Fibroblast of pulmonary artery (primary cell): ENCODE measurements at regions not wholly inside any gene's neighbourhood (a gene's known extent, or its start where the extent isn't known, plus 50 kb on each side); places are given as distances from the start of the nearest gene placed in this dataset.

Experiments
- DNase-seq: peaks from one replicate; pipeline ENCODE4 v3.0.0-alpha.2; 2010; ENCODE audit warnings: low read depth
- H3K4me3 ChIP-seq: replicated peaks from 2 replicates; pipeline ENCODE4 v1.5.1; 2011; ENCODE audit warnings: low read depth, mild to moderate bottlenecking, control low read depth, low read length, moderate library complexity
- CTCF ChIP-seq: IDR thresholded peaks from 2 replicates; pipeline ENCODE4 v1.5.1; 2011; ENCODE audit warnings: mild to moderate bottlenecking, control low read depth, low read length, inconsistent platforms; ENCODE audit errors: missing control alignments

- no peak for DNase-seq
- H3K4me3 ChIP-seq: no peak overlapping the region
- no peak for TF ChIP-seq CTCF
Observed at GRCh38 chr10:130897815-130898214, 413.7 kb downstream of the TCERG1L start.

GRCh38 chr10:130898381-130898780, 413.1 kb downstream of the TCERG1L start:
- DNase-seq: no peak
- no peak overlapping the region for H3K4me3 ChIP-seq
- TF ChIP-seq CTCF: no peak

DNA sequence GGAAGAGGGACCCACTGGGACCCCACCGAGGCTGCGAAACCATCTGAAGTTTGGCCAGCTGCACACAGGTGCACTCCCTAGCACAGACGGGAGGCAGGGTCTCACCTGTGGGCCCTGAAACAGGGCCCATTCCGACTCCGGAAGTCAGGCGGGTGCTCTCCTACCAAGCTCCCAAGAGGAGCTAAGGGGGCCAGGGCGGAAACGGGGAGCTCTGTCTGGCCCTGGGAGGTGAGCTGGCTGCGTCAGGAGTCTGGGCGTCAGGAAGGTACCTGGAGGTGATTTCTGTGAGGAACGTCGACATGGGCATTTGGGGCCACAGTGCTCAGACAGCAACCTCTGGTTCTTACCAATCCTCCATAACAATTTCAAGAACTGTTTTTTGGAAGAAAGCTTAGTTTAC, 411.7 kb downstream of the TCERG1L start:
- no peak overlapping the region for H3K4me3 ChIP-seq
- no peak for TF ChIP-seq CTCF
- no peak for DNase-seq

DNA sequence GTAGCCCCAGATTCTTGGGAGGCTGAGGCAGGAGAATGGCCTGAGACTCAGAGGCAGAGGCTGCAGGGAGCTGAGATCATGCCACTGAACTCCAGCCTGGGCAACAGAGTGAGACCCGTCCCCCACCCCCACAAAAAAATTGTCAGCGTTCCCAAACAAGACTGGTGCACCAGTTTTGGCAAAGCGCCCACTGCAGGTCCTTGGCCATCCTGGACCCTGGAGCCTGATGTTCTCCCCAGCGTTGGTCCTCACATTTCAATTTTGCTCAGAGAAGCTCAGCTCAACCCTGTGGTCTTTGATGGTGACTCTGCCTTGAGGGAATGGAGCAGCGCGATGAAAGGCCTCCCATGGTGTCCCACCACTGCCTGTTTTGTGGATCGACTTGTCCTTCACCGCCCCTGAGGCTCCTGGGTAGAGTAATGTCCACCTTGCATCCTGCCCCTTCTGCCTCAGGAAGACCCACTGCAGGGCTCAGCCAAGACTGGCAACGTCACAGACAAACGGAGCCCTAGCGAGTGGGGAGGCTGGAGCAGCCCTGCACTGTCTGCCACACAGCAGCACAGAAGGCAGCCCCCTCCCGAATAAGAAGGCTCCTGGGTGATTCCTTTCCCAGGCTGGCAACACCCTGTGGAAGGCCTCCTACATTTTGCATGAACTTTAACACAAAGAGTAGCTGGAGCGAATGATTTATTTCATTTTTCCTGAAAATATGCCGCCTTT, 410.9 kb downstream of the TCERG1L start:
- DNase-seq: no peak
- H3K4me3 ChIP-seq: no peak overlapping the region
- TF ChIP-seq CTCF: no peak

DNA sequence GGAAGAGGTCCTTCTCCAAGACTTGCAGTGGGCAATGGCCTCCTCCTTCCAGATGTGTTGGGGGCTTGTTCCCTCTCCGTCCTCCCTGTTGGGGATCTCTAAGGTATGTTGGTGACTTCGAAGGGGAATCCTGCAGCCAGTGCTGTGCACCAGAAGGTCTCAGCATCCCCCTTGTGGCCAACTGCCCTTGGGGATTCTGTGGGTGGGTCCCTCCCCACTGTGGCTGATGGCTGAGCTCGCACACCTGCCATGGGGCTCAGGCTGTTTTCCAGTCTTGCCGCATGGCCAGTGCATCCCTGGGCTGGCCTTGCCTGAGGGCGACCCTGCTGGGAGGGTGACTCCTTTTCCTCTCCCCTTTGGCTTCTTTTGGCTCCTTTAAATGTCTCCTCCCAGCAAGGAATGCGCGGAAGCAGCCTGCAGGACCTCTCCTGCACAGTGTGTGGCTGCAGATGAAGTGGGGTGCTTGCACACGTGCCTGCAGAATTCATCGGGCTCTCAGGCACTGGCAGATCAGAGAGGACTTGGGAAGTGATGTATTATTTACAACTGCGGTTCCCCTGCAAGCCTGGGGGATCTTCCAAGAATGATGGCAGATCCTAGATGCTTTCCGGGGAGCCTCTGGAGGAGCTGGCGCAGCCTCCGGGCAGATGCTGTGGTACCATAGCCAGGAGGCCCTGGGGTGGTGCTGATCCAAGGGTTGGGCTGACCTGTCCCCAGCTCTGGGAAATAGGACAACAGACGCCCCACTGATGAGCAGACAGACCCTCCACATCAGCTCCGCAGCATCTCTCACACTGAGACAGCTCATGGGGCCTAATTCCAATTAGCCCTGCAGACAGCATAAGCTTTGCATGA, 410.0 kb downstream of the TCERG1L start:
- TF ChIP-seq CTCF: no peak
- H3K4me3 ChIP-seq: no peak overlapping the region
- no peak for DNase-seq

DNA sequence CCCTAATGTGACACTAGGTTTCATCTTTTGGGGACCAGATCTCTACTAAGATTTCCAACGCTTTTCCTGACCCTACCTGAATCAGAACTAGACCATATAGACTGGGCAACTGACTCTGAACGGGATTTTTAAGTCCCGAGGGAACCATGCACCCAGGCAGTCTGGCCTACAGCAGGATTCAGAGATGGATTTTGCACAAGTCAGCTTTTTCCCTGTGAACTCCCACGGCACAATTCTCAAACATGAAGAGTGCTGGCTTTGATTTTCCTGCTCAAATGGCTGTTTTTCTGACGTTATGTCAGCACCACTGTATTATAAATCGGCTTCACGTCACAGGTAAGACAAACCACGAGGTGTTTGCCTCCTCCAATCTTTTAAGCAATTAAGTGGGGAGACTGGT, 409.1 kb downstream of the TCERG1L start:
- no peak for DNase-seq
- TF ChIP-seq CTCF: no peak
- no peak overlapping the region for H3K4me3 ChIP-seq
